OCI-LY3 (cell line): ENCODE measurements at regions not wholly inside any gene's neighbourhood (a gene's known extent, or its start where the extent isn't known, plus 50 kb on each side); places are given as distances from the start of the nearest gene placed in this dataset.

Experiments
- H2AFZ ChIP-seq: fragments of 200-600, 300-600 bp; shearing (Covaris generic); 2 replicates; pipeline ENCODE4 v1.6.0; 2014; ENCODE audit warnings: antibody characterized with exemption, low read depth, low read length
- H3K27ac ChIP-seq: fragments of 200-600, 300-600 bp; sonication (generic); 2 replicates; pipeline ENCODE4 v1.5.1; 2014; ENCODE audit warnings: mild to moderate bottlenecking, low read length, moderate library complexity, mixed read lengths
- H3K27me3 ChIP-seq: fragments of 200-600, 300-600 bp; sonication (generic); 2 replicates; pipeline ENCODE4 v1.6.1; 2014; ENCODE audit warnings: low read depth, low read length, mixed read lengths
- H3K36me3 ChIP-seq: fragments of 200-600, 300-600 bp; sonication (generic); replicated peaks from 2 replicates; pipeline ENCODE3; 2014; ENCODE audit warnings: low read depth, low read length, mixed read lengths
- H3K4me1 ChIP-seq: fragments of 300-600, 200-600 bp; sonication (generic); 2 replicates; pipeline ENCODE4 v1.6.1; 2014; ENCODE audit warnings: low read length, mixed read lengths
- H3K4me2 ChIP-seq: fragments of 200-600, 300-600 bp; sonication (generic); 2 replicates; pipeline ENCODE4 v1.6.1; 2014; ENCODE audit warnings: low read length, mixed read lengths
- H3K4me3 ChIP-seq: fragments of 300-600, 200-600 bp; sonication (generic); 2 replicates; pipeline ENCODE4 v1.5.1; 2014; ENCODE audit warnings: antibody characterized with exemption, mild to moderate bottlenecking, low read length, moderate library complexity
- H3K79me2 ChIP-seq: fragments of 300-600, 200-600 bp; shearing (Covaris generic); 2 replicates; pipeline ENCODE4 v1.6.1; 2014; ENCODE audit warnings: mild to moderate bottlenecking, low read length, mixed read lengths
- H3K9ac ChIP-seq: fragments of 300-600, 200-600 bp; shearing (Covaris generic); 2 replicates; pipeline ENCODE4 v1.6.0; 2014; ENCODE audit warnings: mild to moderate bottlenecking, low read length, moderate library complexity
- H3K9me3 ChIP-seq: fragments of 200-600, 300-600 bp; shearing (Covaris generic); 2 replicates; pipeline ENCODE4 v1.6.1; 2014; ENCODE audit warnings: low read length, mixed read lengths; ENCODE audit not compliant: insufficient read depth
- H4K20me1 ChIP-seq: fragments of 200-600, 300-600 bp; sonication (generic); 2 replicates; pipeline ENCODE4 v1.6.1; 2016; ENCODE audit warnings: low read length, mixed read lengths; ENCODE audit not compliant: insufficient read depth
- EZH2phosphoT487 ChIP-seq: fragments of 200-600 bp; shearing (Covaris generic); IDR thresholded peaks from 2 replicates; pipeline ENCODE4 v1.6.1; 2018; ENCODE audit warnings: antibody characterized with exemption, mixed run types, low read depth
- TF ChIP-seq, protein P1 (sequence below): fragments of 200-600, 300-600 bp; sonication (generic); IDR thresholded peaks from 2 replicates; pipeline ENCODE4 v1.5.1; 2014; ENCODE audit warnings: antibody characterized with exemption, low read length, low read depth

DNA sequence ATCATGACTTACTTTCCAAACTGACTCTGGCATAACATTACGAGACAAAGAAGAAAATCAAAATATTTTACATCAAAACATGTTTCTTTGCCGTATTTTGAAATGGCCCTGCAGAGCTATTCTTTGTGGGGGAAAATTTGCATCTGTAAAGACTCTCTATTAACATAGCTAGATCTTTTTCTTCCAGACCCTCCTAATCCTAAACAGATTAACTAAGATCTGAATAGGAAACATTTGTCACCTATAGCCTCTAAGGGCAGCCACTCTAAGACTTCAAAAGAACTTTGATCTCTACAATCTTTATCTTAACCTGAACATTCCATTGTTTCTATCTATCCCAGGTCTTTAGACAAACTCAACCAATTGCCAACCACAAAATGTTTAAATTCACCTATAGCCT is 176.6 kb upstream of the CENPE start:
- Histone ChIP-seq H3K4me3 (no peak overlapping the region), H3K9ac (no peak overlapping the region), H2AFZ (no peak overlapping the region), H3K4me2 (no peak overlapping the region), H3K27me3 (no peaks in the 10 kb centered on the region), H3K27ac (no peak overlapping the region), H3K79me2 (no peaks in the 10 kb centered on the region), H3K9me3 (no peaks in the 10 kb centered on the region), H4K20me1 (no peaks in the 10 kb centered on the region), H3K36me3 (no peaks in the 10 kb centered on the region), H3K4me1 (no peaks in the 10 kb centered on the region)
- TF ChIP-seq, protein P1, sequence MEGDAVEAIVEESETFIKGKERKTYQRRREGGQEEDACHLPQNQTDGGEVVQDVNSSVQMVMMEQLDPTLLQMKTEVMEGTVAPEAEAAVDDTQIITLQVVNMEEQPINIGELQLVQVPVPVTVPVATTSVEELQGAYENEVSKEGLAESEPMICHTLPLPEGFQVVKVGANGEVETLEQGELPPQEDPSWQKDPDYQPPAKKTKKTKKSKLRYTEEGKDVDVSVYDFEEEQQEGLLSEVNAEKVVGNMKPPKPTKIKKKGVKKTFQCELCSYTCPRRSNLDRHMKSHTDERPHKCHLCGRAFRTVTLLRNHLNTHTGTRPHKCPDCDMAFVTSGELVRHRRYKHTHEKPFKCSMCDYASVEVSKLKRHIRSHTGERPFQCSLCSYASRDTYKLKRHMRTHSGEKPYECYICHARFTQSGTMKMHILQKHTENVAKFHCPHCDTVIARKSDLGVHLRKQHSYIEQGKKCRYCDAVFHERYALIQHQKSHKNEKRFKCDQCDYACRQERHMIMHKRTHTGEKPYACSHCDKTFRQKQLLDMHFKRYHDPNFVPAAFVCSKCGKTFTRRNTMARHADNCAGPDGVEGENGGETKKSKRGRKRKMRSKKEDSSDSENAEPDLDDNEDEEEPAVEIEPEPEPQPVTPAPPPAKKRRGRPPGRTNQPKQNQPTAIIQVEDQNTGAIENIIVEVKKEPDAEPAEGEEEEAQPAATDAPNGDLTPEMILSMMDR = no peak
- no peak for TF ChIP-seq EZH2phosphoT487

DNA sequence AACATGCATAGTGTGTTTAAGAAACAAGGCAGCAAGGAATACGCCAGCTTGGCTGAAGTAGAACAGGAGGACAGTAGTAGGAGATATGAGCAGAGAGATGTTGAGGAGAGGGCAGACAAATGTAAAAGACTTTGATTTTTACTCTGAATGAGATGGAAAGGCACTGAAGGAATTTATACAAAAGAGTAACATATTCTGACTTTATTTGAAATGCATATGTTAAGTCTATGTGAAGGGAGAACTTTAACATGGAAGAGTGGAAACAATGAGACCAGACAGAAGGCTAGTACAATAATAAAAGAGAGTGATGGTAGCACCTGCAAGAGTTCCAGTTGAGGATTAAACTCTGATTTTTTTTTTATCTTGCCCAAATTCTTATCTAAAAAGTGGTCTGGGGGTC is 176.2 kb upstream of the CENPE start:
- Histone ChIP-seq H3K4me1 (no peaks in the 10 kb centered on the region), H2AFZ (no peak overlapping the region), H3K27ac (no peak overlapping the region), H4K20me1 (no peaks in the 10 kb centered on the region), H3K9me3 (no peaks in the 10 kb centered on the region), H3K4me3 (no peak overlapping the region), H3K27me3 (no peaks in the 10 kb centered on the region), H3K4me2 (no peak overlapping the region), H3K9ac (no peak overlapping the region), H3K36me3 (no peaks in the 10 kb centered on the region), H3K79me2 (no peaks in the 10 kb centered on the region)
- TF ChIP-seq, protein P1 = no peak
- no peak for TF ChIP-seq EZH2phosphoT487

DNA sequence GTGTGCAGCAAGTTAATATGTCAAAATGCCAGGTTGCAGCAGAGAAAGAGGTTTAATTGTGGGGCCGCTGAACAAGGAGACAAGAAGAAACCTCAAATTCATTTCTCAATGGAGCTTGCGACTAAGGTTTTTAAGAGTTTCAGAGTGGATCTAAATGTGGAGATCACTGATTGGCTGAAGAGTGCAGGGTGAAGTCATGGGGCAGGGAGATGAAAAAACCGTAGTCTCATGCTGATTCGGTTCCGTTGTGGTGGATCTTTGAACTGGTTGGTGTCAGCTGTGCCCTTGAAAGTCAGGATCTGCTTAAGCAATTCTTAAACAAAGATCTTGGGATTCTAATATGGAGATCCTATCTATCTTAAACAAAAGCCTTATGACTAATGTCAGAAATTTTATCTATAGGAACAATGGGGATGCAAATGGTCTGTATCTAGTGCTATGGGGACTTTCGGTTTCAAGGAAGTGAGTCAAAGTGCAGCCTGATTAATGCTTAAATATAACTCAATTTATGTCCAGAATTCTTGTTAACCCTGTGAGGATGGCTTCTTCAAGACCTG is 173.9 kb upstream of the CENPE start:
- Histone ChIP-seq H3K27me3 (no peaks in the 10 kb centered on the region), H3K27ac (no peak overlapping the region), H3K4me2 (no peak overlapping the region), H3K36me3 (no peaks in the 10 kb centered on the region), H3K4me1 (no peaks in the 10 kb centered on the region), H3K9ac (no peak overlapping the region), H3K79me2 (no peaks in the 10 kb centered on the region), H3K9me3 (no peaks in the 10 kb centered on the region), H4K20me1 (no peaks in the 10 kb centered on the region), H2AFZ (no peak overlapping the region), H3K4me3 (no peak overlapping the region)
- TF ChIP-seq, protein P1 = no peak
- TF ChIP-seq EZH2phosphoT487 = no peak

DNA sequence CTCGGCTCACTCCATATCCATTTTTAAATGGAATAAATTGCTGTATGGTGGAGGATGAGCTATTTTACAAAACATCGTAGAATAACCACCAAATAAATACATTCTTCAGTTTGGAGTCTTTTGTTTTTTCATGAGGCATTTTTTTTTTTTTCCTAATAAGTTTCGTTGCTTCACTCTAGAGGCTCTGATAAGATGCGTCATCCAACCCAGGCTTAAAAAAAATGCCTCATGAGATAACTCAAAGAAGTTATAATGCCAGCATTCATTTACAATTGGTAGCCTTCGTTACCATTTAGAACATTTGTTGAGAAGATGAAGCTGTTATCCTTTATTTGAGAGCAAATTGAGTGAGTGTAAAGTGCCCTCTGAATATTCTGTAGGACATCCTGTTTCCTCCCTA is 172.2 kb upstream of the CENPE start:
- H3K4me3 ChIP-seq = no peak overlapping the region
- TF ChIP-seq, protein P1 = no peak
- H3K9ac ChIP-seq = no peak overlapping the region
- H3K36me3 ChIP-seq = no peaks in the 10 kb centered on the region
- no peaks in the 10 kb centered on the region for H4K20me1 ChIP-seq
- no peaks in the 10 kb centered on the region for H3K9me3 ChIP-seq
- H3K4me1 ChIP-seq = no peaks in the 10 kb centered on the region
- H3K4me2 ChIP-seq = no peak overlapping the region
- H3K27me3 ChIP-seq = no peaks in the 10 kb centered on the region
- no peaks in the 10 kb centered on the region for H3K79me2 ChIP-seq
- H2AFZ ChIP-seq = no peak overlapping the region
- no peak overlapping the region for H3K27ac ChIP-seq
